GM18508 (cell line): ENCODE measurements at regions not wholly inside any gene's neighbourhood (a gene's known extent, or its start where the extent isn't known, plus 50 kb on each side); places are given as distances from the start of the nearest gene placed in this dataset.
"Not testable (repeated sequence)": the region's sequence is repeated elsewhere in the genome, so short reads cannot be mapped to it uniquely, and the experiment has no call there.

Experiments used
- ATAC-seq: cut with Tn5 transposase; IDR thresholded peaks from one replicate; pipeline ENCODE4 v1.9.1; 2021; ENCODE audit warnings: moderate number of reproducible peaks; ENCODE audit not compliant: insufficient read depth, unreplicated experiment

DNA sequence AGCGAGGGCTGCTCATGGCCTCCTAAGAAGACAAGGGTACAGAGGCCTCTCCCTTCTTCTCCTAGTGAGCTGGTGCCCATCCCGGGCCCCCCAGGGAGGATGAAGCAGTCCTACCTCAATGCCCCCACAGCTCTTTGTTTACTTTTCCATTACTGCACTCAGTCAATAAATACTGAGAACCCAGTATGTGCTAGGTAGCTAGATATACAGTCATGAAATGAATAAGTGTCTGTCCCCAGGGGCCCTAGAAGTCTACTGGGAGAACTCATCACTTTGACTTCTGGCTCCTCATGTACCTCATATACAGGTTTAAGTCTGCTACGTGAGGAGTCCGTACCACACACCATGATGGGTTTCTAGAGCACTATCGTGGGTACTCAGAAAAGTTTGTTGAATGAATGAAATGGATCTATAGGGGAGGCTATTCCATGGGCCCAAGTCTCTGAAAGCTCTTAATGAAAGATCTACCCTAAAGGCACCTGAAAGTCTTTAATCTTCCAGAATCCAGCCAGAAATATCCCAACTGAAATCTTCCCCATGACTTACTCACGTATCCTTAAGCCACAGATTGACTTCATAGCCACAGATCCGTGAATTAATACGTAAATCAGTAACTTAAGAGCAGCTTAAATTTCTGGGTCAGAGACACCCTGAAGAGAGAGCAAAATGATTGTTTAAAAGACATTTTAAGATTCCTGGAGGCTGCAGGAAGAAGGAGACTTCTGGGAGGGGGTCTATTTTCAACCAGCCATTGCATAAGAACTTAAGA is 51.6 kb upstream of the POMP start:
- no peak for ATAC-seq

DNA sequence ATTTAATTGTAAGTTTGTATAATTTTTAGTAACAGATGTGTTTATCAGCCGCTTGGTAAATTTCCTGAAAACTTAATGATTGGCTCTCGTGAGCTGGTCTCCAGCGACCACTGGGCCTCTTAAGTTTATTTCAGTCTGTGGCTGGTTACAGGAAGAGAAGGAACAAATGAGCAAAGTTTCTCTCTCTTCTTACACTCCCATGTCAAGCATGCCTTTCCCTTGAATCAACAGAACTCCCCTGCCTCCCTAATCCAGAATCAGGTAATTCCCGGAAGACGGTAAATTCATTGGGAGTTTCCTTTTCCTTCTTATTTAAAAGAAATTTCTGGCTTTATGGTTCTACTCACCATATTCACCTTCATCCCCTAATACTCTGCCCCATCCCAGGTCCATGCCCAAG is 52.5 kb upstream of the POMP start:
- no peak for ATAC-seq

DNA sequence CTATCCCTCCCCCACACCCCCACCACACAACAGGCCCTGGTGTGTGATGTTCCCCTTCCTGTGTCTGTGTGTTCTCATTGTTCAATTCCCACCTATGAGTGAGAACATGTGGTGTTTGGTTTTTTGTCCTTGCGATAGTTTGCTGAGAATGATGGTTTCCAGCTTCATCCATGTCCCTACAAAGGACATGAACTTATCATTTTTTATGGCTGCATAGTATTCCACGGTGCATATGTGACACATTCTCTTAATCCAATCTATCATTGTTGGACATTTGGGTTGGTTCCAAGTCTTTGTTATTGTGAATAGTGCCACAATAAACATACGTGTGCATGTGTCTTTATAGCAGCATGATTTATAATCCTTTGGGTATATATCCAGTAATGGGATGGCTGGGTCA is 53.8 kb upstream of the POMP start:
- ATAC-seq: not testable (repeated sequence)

DNA sequence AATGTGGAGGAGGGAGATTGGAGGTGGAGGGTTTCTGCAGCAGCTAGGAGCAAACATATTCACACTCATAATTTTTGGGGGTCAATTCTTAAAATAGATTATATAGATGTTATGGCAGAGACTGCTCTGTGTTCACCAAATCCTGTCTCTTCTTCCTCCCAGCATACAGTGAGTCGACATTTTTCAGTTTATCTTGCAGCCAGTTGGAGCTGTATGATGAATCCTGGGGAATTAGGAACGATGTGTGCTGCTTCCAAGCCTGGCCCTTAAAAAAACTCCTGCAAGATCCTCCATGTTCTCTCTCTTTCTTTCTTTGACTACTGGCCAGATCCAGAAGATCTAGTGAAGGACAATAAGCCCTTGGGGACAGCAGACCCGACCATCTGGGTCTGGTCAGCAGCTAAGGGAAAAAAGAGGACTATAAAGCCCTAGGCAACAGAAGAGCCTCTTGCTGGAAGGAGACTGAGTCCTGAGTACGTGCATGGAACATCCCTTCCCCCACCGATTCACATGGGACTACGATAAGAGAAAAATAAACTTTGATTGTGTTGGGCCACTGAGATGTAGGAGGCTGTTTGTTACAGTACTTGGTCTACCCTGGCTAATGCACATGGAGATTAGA is 55.8 kb upstream of the POMP start:
- no peak for ATAC-seq

- no peak for ATAC-seq
These were observed 56.4 kb upstream of the POMP start for GRCh38 chr13:28602580-28602979.

- ATAC-seq: no peak
These were observed 57.3 kb upstream of the POMP start for GRCh38 chr13:28601581-28601980.

- no peak for ATAC-seq
These were observed 61.3 kb upstream of the POMP start for GRCh38 chr13:28597641-28598040.

GRCh38 chr13:28590461-28590860 is 68.5 kb upstream of the POMP start:
- no peak for ATAC-seq

GRCh38 chr13:28588296-28588695 is 70.6 kb upstream of the POMP start:
- ATAC-seq: no peak

GRCh38 chr13:28587174-28587540 is 71.8 kb upstream of the POMP start:
- no peak for ATAC-seq

DNA sequence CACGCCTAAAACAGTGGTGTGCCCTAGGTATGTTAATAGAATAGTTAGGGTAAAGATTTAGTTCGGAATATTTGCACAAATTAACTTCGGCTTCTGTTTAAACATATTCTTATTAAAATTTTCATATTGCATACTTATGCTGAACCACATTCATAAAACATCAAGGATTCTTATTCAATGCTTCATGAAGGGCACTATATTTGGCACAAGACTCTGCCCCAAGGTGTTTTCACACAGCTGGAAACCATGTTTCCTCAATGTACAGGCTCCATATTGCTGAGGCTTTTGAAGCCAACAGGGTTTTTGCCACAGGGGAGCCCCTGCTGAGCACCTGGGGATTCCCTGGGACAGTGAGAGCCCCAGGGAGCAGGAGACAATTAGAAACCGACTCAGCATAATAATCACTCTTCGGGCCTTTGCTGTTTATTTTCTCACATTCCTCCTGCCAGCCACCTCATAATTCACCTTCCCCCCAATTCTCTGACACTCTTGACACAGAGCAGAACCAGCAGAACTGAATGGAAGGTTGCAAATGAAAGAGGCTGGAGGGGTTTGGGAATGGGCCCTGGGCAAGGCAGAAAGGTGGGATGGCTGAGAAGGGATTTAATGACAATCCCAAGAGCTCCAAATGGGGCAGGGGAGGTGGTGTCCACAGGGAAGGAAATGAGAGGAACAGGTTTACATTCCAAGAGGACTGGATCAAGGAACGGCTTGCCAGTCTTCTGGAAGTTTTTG is 72.3 kb upstream of the POMP start:
- no peak for ATAC-seq

DNA sequence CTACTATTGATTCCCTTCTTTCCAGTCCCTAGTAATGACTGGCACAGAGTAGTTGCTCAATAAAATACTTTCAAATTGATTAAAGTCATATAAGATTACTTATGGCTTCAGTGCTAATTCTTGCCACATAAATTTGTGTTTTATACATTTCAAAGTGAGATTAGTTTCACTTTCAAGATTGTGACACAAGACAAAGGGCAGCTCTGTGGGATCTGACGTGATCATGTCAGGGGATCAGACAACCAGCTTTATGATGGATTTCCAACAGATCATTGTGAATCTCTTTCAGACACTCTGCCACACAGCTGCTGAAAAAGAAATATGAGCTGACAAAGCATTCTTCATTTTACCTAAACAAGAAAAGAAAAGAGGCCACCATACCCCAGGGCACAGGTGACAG is 73.4 kb upstream of the POMP start:
- ATAC-seq: no peak

DNA sequence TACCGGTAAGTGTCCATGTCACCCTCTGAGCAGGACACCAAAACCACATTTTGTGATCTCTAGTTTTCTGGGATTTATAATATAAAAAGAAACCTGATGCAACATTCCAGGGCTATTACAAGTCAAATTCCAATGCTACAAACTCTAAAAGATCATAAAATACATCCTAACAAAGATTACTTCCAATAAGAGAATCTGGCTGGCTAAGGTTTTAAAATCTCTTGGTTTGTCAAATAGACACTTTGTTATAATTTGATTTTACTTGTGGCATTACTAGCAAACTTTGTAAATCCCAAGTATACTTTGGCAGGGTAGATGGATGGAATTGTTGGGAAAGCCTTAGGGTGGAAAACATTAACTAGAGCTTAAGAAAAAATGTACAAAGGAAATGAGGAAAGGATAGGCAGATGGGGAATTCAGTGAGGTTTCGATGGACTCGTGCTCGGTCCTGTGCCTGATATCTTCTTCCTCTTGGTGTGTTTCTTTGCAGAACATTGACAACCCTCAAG is 74.0 kb upstream of the POMP start:
- ATAC-seq: no peak

- ATAC-seq: no peak
These were observed 75.3 kb upstream of the POMP start for GRCh38 chr13:28583651-28584091.

DNA sequence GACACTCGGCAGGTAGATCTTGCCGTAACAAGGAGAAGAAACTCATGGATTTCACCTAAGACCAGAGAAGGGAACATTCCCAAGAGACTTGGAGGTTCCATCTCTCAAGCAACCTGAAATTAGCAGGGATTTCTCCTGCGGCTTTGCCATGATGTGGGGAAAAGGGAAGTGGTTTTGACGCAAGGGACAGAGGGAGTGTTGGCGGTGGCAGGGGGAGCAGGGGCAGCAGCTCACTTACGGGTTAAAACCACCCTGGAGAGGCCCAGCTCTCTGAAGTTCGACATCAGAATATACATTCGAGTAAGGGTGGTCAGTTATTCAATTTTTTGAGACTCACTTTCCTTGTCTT is 76.1 kb upstream of the POMP start:
- no peak for ATAC-seq

- ATAC-seq: peak; percentile 68
These were observed 76.6 kb upstream of the POMP start for GRCh38 chr13:28582225-28582891.

DNA sequence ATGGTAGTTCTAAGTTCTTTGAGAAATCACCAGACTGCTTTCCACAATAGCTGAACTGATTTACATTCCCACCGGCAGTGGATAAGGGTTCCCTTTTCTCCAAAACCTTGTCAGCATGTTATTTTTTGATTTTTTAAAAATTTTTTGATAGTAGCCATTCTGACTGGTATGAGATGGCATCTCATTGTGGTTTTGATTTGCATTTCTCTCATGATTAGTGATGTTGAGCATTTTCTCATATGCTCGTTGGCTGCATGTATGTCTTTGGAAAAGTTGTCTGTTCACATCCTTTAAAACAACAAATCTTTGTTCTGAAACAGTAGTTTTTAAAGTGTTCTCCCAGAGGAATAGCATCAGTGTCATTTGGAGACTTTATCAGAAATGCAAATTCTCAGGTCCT is 77.5 kb upstream of the POMP start:
- ATAC-seq: no peak

DNA sequence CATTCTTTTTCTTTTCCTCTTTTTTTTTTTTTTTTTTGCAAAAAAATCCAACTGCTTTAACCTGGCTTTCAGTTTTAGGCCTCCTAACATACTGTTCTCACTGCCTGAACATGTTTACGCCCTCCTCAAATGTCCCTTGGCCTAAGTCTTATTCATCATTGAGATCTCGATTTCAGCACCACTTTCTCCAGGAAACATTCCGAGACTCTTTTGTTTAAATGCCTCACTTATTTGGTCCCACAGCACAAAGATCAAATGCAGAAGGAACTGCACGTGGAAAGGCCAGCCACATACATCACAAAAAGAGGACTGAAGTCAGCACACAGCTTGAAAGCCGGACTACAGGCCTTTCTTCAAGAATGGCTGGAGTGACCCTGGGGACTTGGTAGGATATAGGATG is 79.2 kb upstream of the POMP start:
- no peak for ATAC-seq

DNA sequence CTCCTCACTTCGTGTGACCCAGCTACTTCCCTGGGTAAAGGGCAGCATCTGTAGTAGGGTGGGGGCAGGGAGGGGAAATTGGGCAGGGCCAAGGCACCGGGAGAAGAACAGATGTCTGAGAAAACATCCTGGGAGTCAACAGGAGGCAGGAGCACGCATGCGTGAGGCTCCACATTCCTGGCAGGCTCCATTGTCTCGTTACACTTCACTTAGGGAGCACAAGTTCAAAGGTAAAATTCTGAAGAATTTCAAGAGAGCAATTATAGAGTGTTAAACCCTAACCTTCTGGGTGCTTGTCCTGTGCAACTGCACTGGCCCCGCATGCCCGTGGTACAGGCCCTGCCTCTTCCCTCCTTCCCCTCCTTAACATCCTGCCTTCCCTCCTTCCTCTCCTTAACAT is 79.6 kb upstream of the POMP start:
- ATAC-seq: no peak

DNA sequence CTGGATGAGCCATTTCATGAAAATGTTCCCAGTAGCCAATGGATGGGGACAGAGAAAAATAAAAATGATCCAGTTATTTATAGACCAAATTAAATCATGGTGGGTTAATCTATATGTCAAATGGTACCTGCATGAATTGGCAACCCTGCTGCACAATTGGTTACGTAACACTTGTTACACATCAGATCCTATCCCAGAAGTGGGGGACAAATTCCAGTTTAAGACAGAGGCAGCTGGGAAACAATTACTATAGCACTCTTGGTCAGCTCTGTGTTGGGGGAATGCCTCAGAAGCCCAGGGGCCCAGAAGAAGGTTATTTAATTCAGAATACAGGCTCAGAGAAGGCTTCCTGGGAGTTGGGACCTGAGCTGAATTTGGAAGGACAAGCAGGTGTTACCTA is 81.1 kb upstream of the FLT1 start:
- no peak for ATAC-seq

GRCh38 chr13:28575200-28575599 is 80.3 kb upstream of the FLT1 start:
- no peak for ATAC-seq
